Colon (tissue), 2 donors: ENCODE measurements at regions not wholly inside any gene's neighbourhood (a gene's known extent, or its start where the extent isn't known, plus 50 kb on each side); places are given as distances from the start of the nearest gene placed in this dataset.
"Not testable (repeated sequence)": the region's sequence is repeated elsewhere in the genome, so short reads cannot be mapped to it uniquely, and the experiment has no call there.

Experiments used
- FAIRE-seq: peaks from 2 replicates; lab custom pipeline; 2012; peaks lifted over from hg19 to GRCh38; lab: Jason Lieb, UNC
- donor health status: control.
- donor health status: control.

- no peak for FAIRE-seq
These were observed 818.0 kb downstream of the LTN1 start for GRCh38 chr21:28174701-28175100.

GRCh38 chr21:28174006-28174405 is 818.7 kb downstream of the LTN1 start:
- FAIRE-seq, result no peak

GRCh38 chr21:28172376-28172775 is 820.3 kb downstream of the LTN1 start:
- no peak for FAIRE-seq

- FAIRE-seq, result no peak
These were observed 825.3 kb downstream of the LTN1 start for GRCh38 chr21:28167366-28167765.

GRCh38 chr21:28164519-28164918 is 828.2 kb downstream of the LTN1 start:
- FAIRE-seq, result not testable (repeated sequence)

- FAIRE-seq, result not testable (repeated sequence)
These were observed 830.6 kb downstream of the LTN1 start for GRCh38 chr21:28162052-28162451.

DNA sequence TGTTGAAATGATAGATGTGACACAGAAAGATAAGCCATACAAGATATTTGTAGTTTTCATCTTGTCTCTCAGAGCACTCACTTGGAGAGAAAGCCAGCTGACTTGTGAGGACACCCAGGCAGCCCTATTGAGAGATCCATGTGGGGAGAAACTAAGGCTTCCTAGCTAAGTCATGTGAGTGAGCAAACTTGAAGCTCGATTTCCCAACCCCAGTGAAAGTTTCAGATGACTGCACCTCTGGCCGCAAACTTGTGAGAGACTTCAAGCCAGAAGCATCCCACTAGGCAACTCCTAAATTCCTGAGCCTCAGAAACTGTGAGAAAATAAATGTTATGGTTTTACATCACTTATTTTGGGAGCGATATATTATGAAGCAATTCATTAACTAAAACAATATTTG is 832.3 kb downstream of the LTN1 start:
- no peak for FAIRE-seq

DNA sequence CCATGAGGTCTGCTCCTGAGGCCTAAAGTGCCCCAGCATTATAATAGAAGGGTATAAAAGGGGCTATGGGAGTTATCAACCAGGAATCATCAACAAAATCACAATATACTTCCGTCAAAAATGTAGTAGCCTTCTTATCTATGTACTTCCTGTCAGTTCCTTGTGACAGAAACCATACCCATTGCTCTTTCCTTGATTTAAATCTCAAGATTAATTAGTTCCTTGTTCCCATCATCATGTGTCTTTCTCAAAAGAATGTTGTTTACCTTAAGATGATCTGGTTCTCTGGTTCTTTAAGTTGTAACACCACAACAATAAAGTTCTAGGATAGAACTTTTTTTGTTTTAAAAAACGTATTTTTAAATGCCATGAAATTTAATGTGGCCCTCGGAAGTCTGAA is 833.3 kb downstream of the LTN1 start:
- FAIRE-seq, result no peak

DNA sequence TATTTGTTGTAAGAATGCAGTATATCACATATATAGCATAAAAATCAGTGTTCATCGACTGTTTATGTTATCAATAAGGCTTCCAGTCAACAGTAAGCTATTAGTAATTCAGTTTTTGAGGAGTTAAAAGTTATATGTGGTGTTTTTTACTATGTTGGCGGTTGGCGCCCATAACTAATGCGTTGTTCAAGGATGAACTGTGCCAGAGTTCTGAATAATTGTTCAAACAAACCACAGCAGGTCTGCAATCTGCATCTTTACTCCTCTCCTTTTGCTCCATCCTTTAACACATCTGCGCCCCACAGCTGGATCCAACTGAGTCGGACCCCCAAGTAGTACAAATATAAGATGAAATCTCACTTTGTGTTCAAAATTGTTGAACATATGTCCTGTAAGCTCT is 836.1 kb downstream of the LTN1 start:
- FAIRE-seq, result no peak

GRCh38 chr21:28154121-28154520 is 838.6 kb downstream of the LTN1 start:
- FAIRE-seq, result no peak

- no peak for FAIRE-seq
These were observed 839.9 kb downstream of the LTN1 start for GRCh38 chr21:28152732-28153131.

DNA sequence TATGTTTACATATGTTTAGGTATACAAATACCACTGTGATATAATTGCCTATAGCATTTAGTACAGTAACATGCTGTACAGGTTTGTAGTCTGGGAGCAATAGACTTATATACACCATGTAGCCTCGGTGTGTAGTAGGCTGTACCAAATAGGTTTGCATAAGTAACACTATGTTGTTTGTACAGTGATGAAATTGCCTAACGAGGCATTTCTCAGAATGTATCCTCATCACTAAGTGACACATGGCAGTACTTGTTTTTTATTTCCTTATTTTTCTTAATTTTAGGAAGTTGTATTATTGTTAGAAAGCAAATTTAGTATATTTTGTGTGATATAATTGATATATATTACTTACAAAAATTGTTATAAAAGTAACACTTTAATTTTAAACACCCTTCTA is 840.9 kb downstream of the LTN1 start:
- peak; percentile 75 for FAIRE-seq

DNA sequence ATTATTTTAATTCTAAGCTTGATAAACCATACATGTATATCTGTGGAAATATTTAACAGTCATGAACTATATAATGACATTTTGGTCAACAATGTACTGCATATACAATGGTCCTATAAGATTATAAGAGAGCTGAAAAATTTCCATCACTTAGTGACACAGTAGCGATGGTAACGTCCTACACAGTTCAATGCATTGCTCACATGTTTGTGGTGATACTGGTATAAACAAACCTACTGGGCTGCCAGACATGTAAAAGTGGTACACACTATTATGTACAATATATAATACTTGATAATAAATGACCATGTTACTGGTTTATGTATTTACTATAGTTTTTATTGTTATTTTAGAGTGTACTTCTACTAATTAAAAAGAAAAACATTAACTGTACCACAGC is 841.9 kb downstream of the LTN1 start:
- no peak for FAIRE-seq

GRCh38 chr21:28148400-28149064 is 844.1 kb downstream of the LTN1 start:
- no peak for FAIRE-seq

DNA sequence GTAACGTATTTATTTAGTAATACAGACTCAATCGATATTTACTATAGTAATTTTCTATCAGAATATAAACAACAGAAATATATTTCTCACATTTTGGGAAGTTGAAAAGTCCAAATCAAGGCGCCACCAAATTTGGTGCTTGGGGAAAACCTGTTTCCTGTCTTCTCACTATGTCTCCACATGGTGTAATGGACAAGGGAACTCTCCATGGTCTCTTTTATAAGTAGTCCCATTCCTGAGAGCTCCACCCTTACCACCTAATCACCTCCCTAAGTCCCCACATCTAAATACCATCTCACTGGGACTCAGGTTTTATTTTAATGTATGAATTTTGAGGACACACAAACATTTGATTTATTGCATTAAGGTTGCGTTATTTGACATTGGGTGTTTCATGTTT is 848.0 kb downstream of the LTN1 start:
- FAIRE-seq, result no peak

DNA sequence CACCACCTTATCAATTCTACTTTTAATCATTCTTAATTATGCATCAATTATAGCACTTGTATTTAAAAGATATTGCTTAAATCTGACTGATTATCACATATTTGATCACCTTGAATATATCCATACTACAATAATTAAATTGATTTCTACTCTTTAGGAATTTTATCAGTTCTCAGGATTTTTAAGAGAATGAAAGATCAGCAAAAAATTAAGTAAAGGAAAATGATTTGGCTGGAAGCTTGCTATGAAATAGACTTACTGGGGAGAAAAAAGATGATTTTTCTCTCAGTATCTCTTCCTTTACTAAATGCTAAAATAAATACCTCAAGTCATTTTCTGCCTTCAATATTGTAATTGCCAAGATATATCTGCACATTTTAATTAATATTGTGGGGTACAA is 848.6 kb downstream of the LTN1 start:
- FAIRE-seq, result no peak

- no peak for FAIRE-seq
These were observed 850.0 kb downstream of the LTN1 start for GRCh38 chr21:28142697-28143096.

DNA sequence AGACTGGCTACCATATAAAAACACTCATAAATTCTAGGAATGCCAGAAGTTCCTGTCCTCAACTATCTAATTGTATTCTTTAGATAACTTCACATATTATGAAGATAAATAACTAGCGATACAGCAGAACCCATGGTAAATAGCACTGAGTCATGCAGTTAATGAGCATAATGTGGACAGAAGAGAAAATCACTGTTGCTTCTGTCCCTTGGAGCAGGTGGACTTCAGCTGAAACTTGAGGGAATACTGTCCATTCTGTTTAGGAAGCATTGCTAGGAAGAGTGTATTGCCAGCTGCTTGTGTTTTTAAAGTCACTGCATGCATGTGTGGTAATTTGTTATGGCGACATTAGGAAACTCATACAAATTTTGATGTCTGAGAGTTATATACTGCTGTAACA is 854.4 kb downstream of the LTN1 start:
- no peak for FAIRE-seq

DNA sequence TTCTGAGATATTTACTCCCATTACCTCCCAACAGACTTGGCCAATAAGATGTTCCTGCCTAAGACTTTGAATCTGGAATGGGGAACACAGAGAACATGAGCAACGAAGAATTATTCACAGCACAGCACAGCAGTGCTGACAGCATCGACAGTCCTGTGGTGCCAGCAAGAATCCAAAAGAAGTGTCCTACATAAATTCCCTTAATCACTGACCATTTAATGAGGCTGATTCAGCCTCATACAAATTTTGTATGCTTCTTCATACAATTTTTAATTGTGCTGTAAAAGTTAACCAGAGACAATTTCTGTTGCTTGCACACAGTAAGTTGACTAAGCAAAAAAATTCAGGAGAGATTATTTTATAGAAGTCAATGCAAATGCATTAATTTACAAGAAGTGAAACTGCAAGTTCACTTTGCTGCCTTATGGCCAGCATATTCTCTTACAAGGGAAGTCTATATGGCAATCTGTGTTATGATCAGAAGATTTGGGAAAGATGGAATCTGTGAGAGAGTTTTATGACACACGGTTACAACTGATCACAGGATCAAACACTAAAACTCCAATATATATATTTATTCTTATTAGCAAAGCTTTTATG is 855.9 kb downstream of the LTN1 start:
- no peak for FAIRE-seq

- no peak for FAIRE-seq
These were observed 857.0 kb downstream of the LTN1 start for GRCh38 chr21:28135646-28136045.

GRCh38 chr21:28133116-28133515 is 859.6 kb downstream of the LTN1 start:
- no peak for FAIRE-seq

- FAIRE-seq, result no peak
These were observed 860.0 kb downstream of the LTN1 start for GRCh38 chr21:28132713-28133112.

- FAIRE-seq, result no peak
These were observed 865.4 kb downstream of the LTN1 start for GRCh38 chr21:28127175-28127785.
